SH-SY5Y (cell line): ENCODE measurements at regions not wholly inside any gene's neighbourhood (a gene's known extent, or its start where the extent isn't known, plus 50 kb on each side); places are given as distances from the start of the nearest gene placed in this dataset.

Experiments
- GATA2 ChIP-seq: IDR thresholded peaks from 2 replicates; pipeline ENCODE4 v1.6.1; 2011; ENCODE audit warnings: mild to moderate bottlenecking, low read depth, low read length
- GATA3 ChIP-seq: IDR thresholded peaks from 2 replicates; pipeline ENCODE4 v1.6.1; 2011; ENCODE audit warnings: low read depth, mild to moderate bottlenecking, low read length, moderate library complexity

DNA sequence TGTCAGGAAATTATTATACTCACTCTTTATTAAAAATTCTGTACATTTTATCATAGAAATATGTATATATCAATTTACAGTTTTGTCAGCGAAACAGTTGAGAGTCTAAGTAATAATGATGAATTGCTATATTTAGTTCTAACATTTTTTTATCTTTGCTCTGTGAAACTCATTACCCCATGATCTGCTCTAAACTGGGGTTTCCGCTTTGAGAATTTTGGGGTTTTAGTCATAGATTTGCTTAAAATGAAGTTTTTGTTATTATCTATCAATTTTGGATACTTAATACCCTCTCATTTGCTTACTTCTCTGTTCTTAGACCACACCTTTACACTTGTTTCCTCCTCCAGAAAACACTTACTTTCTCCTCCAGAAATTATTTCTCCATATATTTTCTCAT, 333.8 kb upstream of the MPDZ start:
- TF ChIP-seq GATA3 (no peak), GATA2 (no peak)

DNA sequence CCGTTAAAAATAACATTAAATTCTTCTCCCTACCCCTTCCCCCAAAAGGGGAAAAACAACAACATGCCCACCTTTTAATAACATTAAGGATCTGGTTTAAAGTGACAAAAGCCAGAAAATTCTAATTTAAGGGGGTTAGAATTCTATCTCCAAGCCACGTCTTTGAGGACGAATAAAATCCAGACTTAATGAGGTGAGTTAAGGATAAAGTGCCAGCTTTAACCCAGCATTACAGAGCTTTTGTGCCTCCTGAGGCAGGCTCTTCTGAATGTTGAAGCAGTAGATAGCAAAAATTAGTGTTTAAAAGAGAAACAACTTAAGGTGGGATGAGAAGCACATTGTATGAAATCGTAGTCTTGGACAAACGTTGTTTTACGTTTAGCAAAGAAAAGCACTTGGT, 329.0 kb upstream of the MPDZ start:
- TF ChIP-seq GATA2, result no peak
- no peak for TF ChIP-seq GATA3

DNA sequence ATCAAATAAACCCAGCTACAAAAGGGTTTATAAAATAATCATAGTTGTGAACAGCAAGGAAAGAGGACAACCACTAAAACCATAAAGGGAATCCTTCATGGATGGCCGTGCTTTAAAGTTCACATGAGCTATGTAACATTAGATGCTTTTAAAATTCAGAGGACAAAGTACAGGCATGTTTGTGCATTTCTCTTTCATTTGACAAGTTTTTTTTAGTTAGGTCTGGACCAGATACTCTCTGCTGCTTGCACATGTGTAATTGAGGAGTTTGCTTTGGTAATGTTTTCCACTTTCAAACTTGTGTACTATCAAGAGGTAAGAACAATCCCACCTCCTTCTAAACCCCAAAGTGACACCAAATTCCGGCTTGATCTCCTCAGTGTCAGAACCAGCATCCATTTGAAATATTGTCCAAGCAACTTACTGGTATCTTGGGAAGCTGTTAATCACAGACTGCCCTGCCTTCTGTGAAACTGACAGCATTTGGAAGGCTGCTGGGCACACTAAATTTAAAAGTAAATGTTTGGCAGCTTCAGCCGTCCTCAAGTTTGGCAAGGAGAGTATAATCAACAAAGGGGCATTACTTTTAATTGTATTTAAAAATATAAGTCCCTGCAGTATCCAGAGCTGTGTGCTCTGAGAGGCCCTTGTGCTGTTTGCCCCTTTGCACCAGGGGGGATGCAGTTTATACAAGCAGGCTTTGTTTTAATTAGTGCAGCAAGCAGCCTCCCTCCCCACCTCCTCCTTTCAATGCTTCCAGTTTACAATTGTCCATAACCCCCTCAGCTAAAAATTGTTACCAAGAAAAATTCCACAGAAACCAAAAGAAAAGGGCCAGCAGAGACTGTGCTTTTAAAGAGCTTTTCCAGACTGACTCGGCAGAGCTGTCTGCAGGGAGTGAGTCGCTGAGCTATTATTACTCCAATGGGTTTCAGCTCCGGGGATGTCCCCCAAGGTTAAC, 328.3 kb upstream of the MPDZ start:
- TF ChIP-seq GATA2 (no peak), GATA3 (no peak)

DNA sequence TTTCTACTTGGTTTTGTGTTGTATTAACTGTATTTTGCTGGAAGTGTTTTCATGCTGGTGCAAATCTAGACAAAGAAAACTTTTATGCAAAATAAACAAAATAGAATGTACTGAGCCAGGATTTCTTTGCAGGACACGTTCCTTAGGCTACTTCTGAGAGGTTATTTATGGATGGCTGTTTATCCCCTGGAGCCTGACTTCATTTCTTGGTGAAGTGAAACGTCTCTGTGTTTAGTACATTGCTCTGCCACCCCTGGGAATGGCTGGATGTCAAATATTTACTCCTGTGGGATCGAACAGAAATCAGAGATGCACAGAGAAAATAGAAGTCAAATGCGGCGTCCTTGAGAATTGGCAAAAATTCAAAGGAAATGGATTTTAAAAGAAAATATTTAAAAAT, 327.1 kb upstream of the MPDZ start:
- TF ChIP-seq GATA2, result no peak
- TF ChIP-seq GATA3, result no peak

DNA sequence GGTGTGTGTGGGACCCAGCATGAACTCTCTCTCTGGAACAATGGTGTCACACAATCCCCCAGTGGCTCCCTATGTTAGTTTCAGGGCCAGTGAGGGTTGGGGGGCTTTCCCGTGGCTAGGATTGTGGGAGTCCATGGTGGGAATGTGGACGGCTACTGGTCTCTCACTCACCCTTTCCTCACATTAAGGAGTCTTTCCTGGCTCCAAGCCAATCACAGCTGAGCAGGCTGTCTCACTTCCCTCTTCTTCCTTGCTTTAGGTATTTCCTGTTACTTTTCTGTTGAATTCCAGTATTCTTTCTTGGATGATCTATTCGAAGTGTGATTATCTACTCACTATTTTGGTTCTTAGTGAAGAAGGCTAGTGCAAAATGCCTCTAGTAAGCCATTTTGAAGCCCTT, 324.4 kb upstream of the MPDZ start:
- TF ChIP-seq GATA2, result no peak
- no peak for TF ChIP-seq GATA3

DNA sequence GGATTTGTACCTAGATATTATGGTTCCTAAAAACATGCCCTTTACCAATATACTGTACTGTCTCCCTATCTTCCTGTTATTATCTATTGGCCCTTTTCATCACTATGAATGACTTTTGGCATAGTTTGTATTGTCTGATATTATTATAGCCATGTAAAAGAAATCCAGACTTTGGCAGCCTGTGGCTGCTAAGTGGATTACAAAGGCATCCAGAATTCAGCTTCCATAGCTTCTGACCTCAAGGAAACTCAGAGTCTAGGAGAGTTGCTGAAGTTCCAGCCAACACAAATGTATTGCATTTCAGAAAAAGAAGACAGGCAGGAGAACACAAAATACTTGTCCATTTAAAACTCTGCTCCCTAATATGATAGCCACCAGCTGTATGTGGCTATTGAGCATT, 319.2 kb upstream of the MPDZ start:
- TF ChIP-seq GATA3 (no peak), GATA2 (no peak)

DNA sequence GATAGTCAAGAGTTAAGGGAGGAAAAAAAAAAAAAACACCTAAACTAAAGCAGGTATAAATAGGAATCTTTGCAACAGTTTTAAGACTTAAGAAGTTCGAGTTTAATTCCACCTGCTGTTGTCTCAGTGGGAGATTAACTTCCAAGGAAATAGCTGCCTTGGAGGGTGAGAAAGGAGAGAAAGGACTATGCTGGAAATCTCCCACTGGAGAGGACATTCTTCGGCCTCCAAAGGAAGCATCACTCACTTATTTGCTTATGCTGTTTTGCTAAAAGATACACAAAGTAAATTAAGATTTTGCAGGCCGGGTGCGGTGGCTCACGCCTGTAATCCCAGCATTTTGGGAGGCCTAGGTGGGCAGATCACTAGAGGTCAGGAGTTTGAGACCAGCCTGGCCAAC, 317.9 kb upstream of the MPDZ start:
- TF ChIP-seq GATA2 (no peak), GATA3 (no peak)

DNA sequence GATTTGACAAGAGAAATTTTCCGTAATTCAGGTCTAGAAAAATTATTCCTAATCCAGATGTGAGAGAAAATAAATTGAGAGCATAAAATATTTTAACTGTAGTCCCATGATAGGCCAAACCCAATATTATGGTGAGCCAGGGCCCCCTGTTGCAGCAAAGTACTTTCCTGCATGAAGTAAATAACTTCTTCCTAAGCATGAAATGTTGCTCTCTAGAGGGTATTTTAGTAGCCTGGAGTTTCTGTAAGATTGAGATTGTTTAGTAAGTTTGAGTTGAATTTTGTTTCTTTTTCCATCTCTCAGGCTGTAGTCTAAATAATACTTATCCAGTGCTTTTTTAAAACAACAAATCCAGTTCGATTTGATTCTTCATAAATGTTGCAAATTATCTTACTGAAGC, 317.5 kb upstream of the MPDZ start:
- no peak for TF ChIP-seq GATA2
- TF ChIP-seq GATA3, result no peak

DNA sequence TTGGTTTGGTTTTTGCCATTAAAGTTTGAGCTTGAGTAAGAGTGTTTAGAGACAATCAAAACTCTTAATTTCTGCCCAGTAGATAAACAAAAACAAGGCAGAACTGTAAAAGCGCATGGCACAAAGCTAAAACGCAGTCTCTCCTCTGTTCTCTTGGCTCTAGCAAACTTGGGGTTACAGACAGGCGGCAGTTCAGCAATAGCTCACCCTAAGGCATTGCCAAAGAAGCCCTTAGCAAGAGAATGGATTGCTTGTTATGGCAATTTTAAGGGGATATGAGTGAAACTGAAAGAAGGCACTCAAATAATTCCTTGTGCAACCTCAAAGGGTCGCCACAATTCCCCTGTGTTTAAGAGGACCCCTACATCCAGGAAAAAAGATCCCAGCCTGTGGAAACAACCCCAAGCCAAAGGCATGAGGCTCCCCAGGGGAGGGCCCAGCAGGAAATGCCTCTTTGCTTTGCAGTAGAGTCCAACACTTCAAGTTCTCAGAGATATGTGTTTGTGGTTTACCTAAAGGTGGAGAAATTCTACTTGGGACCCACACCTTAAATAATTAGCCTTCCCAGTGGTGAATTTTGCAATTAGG, 317.0 kb upstream of the MPDZ start:
- TF ChIP-seq GATA3 (no peak), GATA2 (no peak)

DNA sequence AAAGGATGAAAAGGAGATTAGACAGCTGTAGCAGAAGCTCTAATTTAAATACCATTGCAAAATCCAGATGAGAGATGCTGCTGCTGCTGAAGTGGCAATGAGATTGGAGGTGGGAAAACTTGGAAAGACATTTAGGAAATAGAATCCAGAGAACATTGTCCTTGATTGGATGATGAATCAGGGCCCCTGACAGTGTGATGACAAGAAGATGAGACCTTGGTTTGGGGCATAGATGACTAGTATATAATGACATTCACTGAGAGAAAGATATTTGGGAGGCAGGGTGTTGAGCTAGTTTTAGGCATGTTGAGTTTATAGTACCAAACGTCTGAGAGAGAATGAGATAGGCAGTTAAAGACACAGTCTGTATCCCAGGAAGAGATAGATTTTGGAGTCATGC, 311.5 kb upstream of the MPDZ start:
- TF ChIP-seq GATA3 (no peak), GATA2 (no peak)

DNA sequence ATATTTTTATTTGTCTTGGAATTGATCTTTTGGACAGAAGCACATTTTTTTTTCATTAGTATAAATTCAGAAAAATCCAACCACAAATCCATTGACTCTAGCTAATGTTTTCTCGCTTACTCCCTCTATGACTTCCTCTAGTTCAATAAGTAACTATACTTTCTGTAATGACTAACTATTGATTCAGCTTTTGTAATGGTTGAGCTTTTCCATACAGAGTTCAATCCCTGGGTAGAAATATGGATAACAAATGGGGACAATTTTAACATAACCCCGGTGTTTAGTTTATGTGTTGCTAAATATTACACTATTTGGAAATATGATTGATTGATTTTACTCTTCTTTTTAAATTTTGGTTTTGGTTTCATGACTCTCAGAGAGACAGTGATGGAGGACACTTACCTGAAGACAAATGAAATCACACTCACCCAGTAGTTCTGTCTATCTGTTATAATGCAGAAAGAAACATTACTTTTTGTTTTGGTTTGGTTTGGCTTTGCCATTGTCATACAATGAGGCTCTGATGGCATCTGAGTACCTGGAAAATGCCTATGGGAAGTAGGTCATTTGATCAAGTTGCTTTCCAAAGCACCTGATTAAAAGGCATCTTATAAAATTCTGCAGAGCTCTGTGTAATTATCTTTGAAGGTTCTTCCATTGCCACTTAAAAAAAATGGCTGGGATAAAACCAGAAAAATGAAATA, 309.7 kb upstream of the MPDZ start:
- no peak for TF ChIP-seq GATA2
- TF ChIP-seq GATA3, result no peak

DNA sequence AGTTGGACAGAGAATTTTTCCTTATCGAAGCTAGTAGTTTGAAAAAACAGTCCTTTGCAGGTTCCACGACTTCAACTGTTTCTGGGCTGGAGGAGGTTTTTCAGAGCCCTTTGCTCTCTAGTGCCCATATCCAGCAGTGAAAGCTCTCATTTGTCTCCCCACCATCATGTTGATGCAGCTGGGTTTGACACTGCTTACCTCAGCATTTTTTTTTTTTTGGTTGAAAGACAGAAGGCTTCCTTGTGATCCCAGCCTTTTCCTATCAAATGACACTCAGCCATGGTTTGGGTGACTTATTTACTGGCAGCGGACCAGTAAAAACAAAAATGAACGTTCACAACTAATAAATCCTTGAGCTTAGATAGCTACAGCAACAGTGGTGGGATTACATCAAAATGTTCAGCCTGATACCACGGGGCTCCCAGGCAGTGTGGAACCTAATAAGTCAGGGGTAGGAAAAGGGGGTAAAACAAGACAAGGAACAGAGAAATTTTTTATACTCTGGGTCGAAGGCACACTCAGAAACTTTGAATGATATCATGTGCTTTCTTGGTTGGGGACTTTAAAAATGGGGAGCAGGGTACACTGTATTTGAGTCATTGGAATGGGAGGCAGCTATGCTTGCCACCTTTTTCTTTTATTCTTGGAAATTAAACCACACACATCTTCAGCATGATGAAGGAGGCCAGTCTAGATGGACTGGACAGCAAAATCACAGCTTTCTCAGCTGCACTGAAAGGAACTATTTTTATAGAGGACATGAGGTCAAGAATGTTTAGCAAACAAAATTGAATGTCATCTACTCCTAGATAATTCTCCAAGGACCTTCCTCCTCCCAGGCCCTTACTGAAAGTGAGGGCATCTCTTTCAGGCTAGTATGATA, 308.9 kb upstream of the MPDZ start:
- TF ChIP-seq GATA2, result no peak
- no peak for TF ChIP-seq GATA3

DNA sequence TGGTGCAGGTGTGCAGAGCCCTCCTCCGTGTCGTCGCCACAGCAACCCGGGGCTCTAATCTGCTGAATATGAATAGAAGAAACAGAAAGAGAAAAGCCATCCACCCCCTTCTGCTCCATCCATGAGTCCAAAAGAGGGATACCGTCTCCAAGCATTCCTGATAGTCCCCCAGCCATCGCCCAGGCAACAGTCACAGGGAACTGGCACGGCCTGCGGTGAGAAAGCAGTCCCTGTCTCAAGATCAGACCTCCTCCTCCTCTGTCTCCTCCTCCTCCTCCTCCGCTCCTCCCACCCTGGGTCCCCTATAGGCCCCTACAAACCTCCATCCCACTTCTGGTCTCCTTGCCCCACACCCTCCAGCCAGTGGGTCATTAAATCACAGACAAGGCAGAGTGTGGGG, 308.1 kb upstream of the MPDZ start:
- TF ChIP-seq GATA3 (no peak), GATA2 (no peak)
